GM12873 (cell line): ENCODE measurements at regions not wholly inside any gene's neighbourhood (a gene's known extent, or its start where the extent isn't known, plus 50 kb on each side); places are given as distances from the start of the nearest gene placed in this dataset.

Source experiments
- TF ChIP-seq, protein P1 (sequence below): IDR thresholded peaks from 2 replicates; pipeline ENCODE4 v1.5.1; 2012; ENCODE audit warnings: low read depth, mild to moderate bottlenecking, moderate library complexity, low read length, control low read depth; ENCODE audit not compliant: insufficient read depth; ENCODE audit errors: missing control alignments

DNA sequence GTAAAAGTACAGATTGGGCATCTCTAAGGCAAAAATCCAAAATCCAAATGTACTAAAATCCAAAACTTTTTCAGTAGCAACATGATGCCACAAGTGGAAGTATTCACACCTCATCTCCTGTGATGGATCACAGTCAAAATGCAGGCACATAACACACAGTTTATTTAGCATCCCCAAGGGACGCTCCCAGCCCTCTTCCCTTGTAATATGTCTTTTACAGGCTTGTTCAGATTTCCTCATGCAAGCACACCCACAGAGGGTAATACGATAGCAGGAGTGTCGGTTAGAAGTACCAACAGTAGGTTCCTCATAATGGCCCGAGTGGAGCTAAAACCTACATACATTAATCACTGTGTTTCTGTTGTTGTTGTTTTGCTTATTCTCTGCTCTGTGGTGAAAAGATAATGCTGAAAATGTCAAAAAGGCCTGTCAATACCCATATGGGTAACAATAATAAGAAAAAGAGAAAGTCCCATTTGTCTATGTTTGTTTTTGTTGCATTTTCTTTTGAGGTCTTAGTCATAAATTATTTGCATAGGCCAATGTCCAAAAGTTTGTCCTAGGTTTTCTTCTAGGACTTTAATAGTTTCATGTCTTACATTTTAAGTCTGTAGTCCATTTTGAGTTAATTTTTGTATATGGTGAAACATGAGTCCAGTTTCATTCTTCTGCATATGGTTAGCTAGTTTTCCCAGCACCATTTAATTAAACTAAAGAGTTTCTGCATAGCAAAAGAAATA is 133.1 kb downstream of the LRIG3 start:
- TF ChIP-seq, protein P1, sequence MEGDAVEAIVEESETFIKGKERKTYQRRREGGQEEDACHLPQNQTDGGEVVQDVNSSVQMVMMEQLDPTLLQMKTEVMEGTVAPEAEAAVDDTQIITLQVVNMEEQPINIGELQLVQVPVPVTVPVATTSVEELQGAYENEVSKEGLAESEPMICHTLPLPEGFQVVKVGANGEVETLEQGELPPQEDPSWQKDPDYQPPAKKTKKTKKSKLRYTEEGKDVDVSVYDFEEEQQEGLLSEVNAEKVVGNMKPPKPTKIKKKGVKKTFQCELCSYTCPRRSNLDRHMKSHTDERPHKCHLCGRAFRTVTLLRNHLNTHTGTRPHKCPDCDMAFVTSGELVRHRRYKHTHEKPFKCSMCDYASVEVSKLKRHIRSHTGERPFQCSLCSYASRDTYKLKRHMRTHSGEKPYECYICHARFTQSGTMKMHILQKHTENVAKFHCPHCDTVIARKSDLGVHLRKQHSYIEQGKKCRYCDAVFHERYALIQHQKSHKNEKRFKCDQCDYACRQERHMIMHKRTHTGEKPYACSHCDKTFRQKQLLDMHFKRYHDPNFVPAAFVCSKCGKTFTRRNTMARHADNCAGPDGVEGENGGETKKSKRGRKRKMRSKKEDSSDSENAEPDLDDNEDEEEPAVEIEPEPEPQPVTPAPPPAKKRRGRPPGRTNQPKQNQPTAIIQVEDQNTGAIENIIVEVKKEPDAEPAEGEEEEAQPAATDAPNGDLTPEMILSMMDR = no peak

GRCh38 chr12:58794859-58795258 is 125.4 kb downstream of the LRIG3 start:
- TF ChIP-seq, protein P1 = no peak

GRCh38 chr12:58795825-58796224 is 124.5 kb downstream of the LRIG3 start:
- TF ChIP-seq, protein P1 = no peak

DNA sequence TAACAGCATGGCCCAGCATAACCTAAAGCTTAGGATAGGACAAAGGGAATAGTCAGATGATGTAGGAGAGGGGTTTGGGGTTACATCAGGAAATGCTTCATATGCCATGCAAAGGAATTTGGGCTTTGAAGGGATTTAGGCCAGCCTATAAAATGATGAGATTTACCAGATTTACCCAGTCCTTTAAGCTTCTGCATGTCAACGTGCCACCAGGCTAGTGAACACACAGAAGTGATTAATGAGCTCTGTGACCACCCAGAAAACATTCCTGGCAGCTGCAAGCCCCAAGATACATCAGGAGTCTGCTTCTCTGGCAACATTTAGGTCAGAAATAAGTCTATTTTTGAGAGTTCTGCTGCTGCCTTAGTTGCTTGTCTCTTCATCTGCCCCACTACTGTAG is 118.3 kb downstream of the LRIG3 start:
- TF ChIP-seq, protein P1 = no peak

DNA sequence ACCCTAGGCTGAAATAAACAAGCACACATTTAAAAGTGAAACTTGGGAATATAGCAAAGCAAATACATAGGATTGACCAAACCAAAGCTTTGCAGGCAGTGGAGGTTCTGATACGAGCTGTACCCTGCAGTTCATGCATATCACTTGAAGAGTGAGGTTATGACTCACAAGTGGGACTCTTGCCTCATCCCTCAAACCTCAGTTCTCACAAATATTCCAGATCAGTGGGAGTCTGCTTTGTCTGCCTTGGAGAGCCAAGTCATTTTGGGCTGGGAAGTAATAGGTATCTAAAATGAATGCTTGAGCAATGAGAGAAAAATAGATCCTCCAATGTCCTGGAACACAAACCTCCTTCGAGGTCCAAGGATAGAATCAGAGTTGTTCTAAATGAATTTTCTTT is 116.4 kb downstream of the LRIG3 start:
- TF ChIP-seq, protein P1 = no peak

GRCh38 chr12:58804749-58805148 is 115.6 kb downstream of the LRIG3 start:
- TF ChIP-seq, protein P1 = peak; percentile 74

- TF ChIP-seq, protein P1 = no peak
These were observed 111.2 kb downstream of the LRIG3 start for GRCh38 chr12:58809064-58809607.
